RWPE1 (cell line): ENCODE measurements at regions not wholly inside any gene's neighbourhood (a gene's known extent, or its start where the extent isn't known, plus 50 kb on each side); places are given as distances from the start of the nearest gene placed in this dataset.

Source experiments
- CTCF ChIA-PET: fragments of 350-600 bp; sonication (Branson Sonifier 250); formaldehyde crosslinking; extraction: SDS; loops from one replicate; lab custom pipeline; 2021; lab: Yijun Ruan, JAX
- POLR2A ChIA-PET: fragments of 400-600 bp; formaldehyde crosslinking; extraction: SDS; loops from one replicate; lab custom pipeline; 2020; ENCODE audit warnings: antibody characterized with exemption; ENCODE audit not compliant: low non-redundant PET; lab: Yijun Ruan, JAX
- DNase-seq: peaks from one replicate; pipeline ENCODE4 v3.0.0; 2012; ENCODE audit warnings: low spot score
- H3K27ac ChIP-seq: fragments of 450-650 bp; 2 replicates; pipeline ENCODE4 v1.5.1; 2017
- CTCF ChIP-seq: fragments of 450-650 bp; conservative IDR thresholded peaks from 2 replicates; pipeline ENCODE4 v1.5.1; 2017; ENCODE audit warnings: low read depth, mild to moderate bottlenecking

GRCh38 chr9:38342532-38342931, 50.0 kb upstream of the ALDH1B1 start:
- CTCF ChIA-PET = no interaction called here
- TF ChIP-seq CTCF = no peak
- H3K27ac ChIP-seq = no peak overlapping the region
- POLR2A ChIA-PET = no interaction called here
- DNase-seq = no peak

GRCh38 chr9:38342096-38342495, 50.4 kb upstream of the ALDH1B1 start:
- TF ChIP-seq CTCF = no peak
- H3K27ac ChIP-seq = no peak overlapping the region
- ChIA-PET CTCF (no interaction called here), POLR2A (no interaction called here)
- no peak for DNase-seq

GRCh38 chr9:38339496-38339895, 53.0 kb upstream of the ALDH1B1 start:
- H3K27ac ChIP-seq = no peak overlapping the region
- no peak for DNase-seq
- TF ChIP-seq CTCF = no peak
- POLR2A ChIA-PET = no interaction called here
- CTCF ChIA-PET = interaction anchor here (0.6 kb wide), 1 partner anchor 238 kb away, joined by 3 read pairs; no protein-coding TSS in a partner anchor

- no peak overlapping the region for H3K27ac ChIP-seq
- POLR2A ChIA-PET = no interaction called here
- CTCF ChIA-PET = no interaction called here
- DNase-seq = no peak
- TF ChIP-seq CTCF = no peak
These were observed 53.4 kb upstream of the ALDH1B1 start for GRCh38 chr9:38339087-38339486.

- ChIA-PET POLR2A (no interaction called here), CTCF (no interaction called here)
- no peak for TF ChIP-seq CTCF
- H3K27ac ChIP-seq = no peak overlapping the region
- no peak for DNase-seq
These were observed 54.0 kb upstream of the ALDH1B1 start for GRCh38 chr9:38338342-38339018.

GRCh38 chr9:38337706-38338264, 54.7 kb upstream of the ALDH1B1 start:
- POLR2A ChIA-PET = no interaction called here
- no peak overlapping the region for H3K27ac ChIP-seq

More at GRCh38 chr9:38337706-38338264, 54.7 kb upstream of the ALDH1B1 start:
- CTCF ChIA-PET = no interaction called here
- no peak for TF ChIP-seq CTCF
- DNase-seq = no peak
